ENCODE measurements at regions not wholly inside any gene's neighbourhood (a gene's known extent, or its start where the extent isn't known, plus 50 kb on each side); places are given as distances from the start of the nearest gene placed in this dataset.
"Not testable (repeated sequence)": the region's sequence is repeated elsewhere in the genome, so short reads cannot be mapped to it uniquely, and the experiment has no call there.

DNA sequence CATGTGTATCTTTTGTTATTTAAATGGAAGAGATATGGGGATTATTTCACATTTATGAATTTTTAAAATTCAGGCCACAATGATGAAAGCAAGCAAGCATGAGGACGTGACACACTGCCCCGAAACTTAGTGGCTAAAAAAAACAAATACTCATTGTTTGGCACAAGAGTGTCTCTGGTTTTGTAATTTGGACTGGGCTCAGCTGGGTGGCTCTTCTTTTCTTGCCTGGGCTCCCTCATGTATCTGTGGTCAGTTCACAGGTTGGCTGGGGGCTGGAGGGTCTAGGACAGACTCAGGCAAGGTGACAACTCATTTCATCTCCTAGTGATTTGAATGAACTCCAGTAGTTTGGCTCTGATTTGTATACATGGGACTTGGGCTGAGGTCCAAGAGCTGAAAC is 238.4 kb upstream of the PRKX start:
- Histone ChIP-seq H3K36me3 (ENCODE audit: control insufficient read depth, insufficient read depth, low read length) (no peaks in the 10 kb centered on the region), H3K4me3 (replicated peaks; ENCODE audit: low read depth, low read length) (no peak overlapping the region), H3K27me3 (replicated peaks; ENCODE audit: control insufficient read depth, insufficient read depth, low read length) (no peaks in the 10 kb centered on the region)
- TF ChIP-seq, protein P1, sequence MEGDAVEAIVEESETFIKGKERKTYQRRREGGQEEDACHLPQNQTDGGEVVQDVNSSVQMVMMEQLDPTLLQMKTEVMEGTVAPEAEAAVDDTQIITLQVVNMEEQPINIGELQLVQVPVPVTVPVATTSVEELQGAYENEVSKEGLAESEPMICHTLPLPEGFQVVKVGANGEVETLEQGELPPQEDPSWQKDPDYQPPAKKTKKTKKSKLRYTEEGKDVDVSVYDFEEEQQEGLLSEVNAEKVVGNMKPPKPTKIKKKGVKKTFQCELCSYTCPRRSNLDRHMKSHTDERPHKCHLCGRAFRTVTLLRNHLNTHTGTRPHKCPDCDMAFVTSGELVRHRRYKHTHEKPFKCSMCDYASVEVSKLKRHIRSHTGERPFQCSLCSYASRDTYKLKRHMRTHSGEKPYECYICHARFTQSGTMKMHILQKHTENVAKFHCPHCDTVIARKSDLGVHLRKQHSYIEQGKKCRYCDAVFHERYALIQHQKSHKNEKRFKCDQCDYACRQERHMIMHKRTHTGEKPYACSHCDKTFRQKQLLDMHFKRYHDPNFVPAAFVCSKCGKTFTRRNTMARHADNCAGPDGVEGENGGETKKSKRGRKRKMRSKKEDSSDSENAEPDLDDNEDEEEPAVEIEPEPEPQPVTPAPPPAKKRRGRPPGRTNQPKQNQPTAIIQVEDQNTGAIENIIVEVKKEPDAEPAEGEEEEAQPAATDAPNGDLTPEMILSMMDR (IDR thresholded peaks at IDR 0.05; ENCODE audit: insufficient read depth, low read length, poor library complexity, severe bottlenecking): no peak
- DNase-seq (ENCODE audit: extremely low read depth, insufficient read length): no peak

DNA sequence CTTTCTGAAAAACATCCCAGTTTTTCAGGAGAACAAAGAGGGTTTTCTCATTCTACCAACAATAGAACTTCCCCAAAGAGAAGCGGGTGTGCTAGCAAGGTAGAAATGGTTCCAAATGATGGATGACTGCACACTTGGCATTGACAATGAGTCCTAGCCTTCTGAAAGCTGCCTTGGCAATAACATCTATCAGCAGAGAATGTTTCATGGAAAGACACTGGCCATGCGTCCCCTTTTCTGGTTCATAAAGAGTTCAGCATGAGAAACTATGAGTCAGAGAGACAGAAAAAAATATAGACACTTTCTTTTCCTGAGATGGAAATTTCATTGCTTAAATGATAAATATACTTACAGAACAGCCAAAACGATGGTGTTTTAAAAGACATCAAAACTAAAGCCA is 236.9 kb upstream of the PRKX start:
- no peaks in the 10 kb centered on the region for H3K27me3 ChIP-seq (replicated peaks; ENCODE audit: control insufficient read depth, insufficient read depth, low read length)
- H3K36me3 ChIP-seq (ENCODE audit: control insufficient read depth, insufficient read depth, low read length): no peaks in the 10 kb centered on the region
- TF ChIP-seq, protein P1 (IDR thresholded peaks at IDR 0.05; ENCODE audit: insufficient read depth, low read length, poor library complexity, severe bottlenecking): no peak
- DNase-seq (ENCODE audit: extremely low read depth, insufficient read length): no peak
- no peak overlapping the region for H3K4me3 ChIP-seq (replicated peaks; ENCODE audit: low read depth, low read length)

DNA sequence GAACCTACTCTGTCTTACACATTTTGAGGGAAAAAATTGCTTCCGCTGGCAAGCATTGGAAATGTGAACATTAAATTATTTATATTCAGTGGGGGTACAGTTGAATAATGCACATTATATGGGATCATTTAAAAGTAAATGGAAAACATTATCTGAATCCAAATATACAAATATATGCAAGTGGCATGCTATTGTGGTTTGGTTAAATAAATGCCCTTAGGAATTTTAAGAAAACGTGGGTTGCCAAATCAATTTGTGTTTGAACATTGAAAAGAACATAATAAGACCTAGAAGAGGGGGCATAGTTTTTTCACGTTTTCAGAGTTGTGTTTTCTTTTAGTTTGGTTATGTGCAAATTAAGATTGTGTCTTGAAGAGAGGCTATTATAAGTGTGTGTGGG is 230.5 kb upstream of the PRKX start:
- TF ChIP-seq, protein P1 (IDR thresholded peaks at IDR 0.05; ENCODE audit: insufficient read depth, low read length, poor library complexity, severe bottlenecking): no peak
- H3K36me3 ChIP-seq (ENCODE audit: control insufficient read depth, insufficient read depth, low read length): no peaks in the 10 kb centered on the region
- H3K27me3 ChIP-seq (replicated peaks; ENCODE audit: control insufficient read depth, insufficient read depth, low read length): no peaks in the 10 kb centered on the region
- no peak for DNase-seq (ENCODE audit: extremely low read depth, insufficient read length)
- H3K4me3 ChIP-seq (replicated peaks; ENCODE audit: low read depth, low read length): no peak overlapping the region

DNA sequence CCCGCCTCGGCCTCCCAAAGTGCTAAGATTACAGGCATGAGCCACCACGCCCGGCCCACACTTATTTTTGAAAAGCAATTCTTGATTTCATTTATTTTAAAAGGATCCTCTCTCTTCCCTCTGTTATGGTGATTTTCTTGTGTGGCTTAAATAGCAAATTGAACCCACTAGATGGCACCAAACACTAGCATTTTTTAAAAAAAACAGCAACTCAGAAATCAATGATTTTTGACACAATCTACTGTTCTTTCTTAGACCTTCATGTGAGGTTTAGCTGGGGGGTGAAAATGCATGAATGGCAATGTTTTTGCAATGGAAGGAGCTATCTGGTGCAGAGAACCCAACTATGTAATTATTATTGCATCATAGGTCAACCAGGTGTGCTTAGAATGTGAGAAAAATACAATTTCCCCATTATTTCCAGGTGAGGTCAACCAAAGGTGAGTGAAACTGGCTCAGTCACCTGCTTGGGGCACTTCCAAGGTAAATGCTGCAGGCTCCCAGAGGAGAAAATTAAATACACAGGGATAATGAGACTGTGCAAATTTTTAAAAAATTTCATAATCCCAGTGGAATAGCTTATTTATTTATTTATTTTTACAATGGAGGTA is 226.7 kb upstream of the PRKX start:
- Histone ChIP-seq H3K4me3 (replicated peaks; ENCODE audit: low read depth, low read length) (no peak overlapping the region), H3K36me3 (ENCODE audit: control insufficient read depth, insufficient read depth, low read length) (no peaks in the 10 kb centered on the region), H3K27me3 (replicated peaks; ENCODE audit: control insufficient read depth, insufficient read depth, low read length) (no peaks in the 10 kb centered on the region)
- TF ChIP-seq, protein P1 (IDR thresholded peaks at IDR 0.05; ENCODE audit: insufficient read depth, low read length, poor library complexity, severe bottlenecking): peak; percentile 51
- no peak for DNase-seq (ENCODE audit: extremely low read depth, insufficient read length)

DNA sequence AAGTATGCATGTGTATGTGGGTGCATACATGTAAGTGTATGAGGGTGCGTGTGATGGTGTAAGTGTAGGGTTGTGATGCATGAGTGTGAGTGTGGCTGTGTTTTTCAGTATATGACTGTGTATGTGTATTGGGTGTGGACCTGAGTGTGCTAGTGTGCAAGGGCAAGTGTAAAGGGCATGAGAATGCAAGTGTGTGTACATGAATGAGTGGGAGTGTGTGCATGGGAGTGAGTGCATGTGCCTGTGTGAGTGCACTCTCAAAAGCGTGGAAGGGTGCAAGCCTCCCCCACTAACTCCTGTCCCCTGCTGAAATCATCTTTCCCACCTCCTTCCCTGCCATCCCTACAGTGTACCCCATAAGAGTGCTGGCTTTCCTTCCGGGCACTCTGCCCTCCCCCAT is 225.1 kb upstream of the PRKX start:
- Histone ChIP-seq H3K36me3 (ENCODE audit: control insufficient read depth, insufficient read depth, low read length) (no peaks in the 10 kb centered on the region), H3K4me3 (replicated peaks; ENCODE audit: low read depth, low read length) (no peak overlapping the region), H3K27me3 (replicated peaks; ENCODE audit: control insufficient read depth, insufficient read depth, low read length) (no peaks in the 10 kb centered on the region)
- no peak for DNase-seq (ENCODE audit: extremely low read depth, insufficient read length)
- TF ChIP-seq, protein P1 (IDR thresholded peaks at IDR 0.05; ENCODE audit: insufficient read depth, low read length, poor library complexity, severe bottlenecking): no peak

DNA sequence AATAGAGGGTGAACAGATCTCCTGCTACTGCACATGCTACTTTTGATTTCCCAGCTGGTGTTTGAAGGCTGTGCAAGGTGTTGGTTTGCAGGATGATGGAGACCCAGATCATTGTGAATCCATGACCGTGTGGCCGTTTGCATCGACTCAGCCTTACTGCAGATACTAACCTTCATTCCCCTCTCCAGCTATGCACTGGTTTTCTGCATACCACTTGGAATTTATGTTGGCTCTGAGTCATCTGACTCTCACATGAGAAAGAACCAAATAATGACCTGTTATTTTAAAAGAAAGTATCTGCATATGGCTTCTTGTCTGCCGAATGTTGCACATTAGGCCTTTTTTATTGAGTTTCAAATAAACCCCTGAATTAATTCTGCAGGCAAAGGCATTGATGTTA is 221.7 kb upstream of the PRKX start:
- not testable (repeated sequence) for H3K36me3 ChIP-seq (ENCODE audit: control insufficient read depth, insufficient read depth, low read length); H3K27me3 ChIP-seq (replicated peaks; ENCODE audit: control insufficient read depth, insufficient read depth, low read length); H3K4me3 ChIP-seq (replicated peaks; ENCODE audit: low read depth, low read length); DNase-seq (ENCODE audit: extremely low read depth, insufficient read length)

DNA sequence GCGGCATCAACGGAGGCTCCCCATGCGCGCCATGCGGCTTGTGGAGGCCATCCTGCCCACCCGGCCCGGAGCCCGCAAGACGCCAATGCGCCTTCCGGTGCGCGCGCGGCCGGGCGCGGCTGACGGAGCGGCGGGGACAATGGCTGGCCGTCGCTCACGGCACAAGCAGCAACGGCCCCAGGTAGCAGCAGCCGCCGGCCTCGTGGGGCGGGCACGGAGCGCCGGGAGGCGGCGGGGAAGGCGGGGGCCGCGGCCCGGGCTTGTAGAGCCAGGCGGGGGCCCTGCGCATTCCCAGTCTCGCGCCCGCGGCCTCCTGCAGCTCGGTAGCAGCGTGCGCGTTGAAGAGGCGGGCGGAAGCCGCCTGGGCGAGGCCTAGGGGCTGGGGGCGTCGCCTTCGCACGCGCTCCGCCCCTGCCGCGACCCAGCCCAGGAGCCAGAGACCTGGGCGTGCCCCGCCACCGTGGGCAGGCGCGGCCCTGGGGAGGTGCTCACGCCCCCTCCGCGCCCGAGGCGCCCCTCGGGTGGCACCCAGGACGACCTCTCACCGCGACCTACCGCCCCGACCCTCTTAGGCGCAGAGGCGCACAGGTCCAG is 207.1 kb upstream of the PRKX start:
- not testable (repeated sequence) for H3K4me3 ChIP-seq (replicated peaks; ENCODE audit: low read depth, low read length); H3K27me3 ChIP-seq (replicated peaks; ENCODE audit: control insufficient read depth, insufficient read depth, low read length); DNase-seq (ENCODE audit: extremely low read depth, insufficient read length); H3K36me3 ChIP-seq (ENCODE audit: control insufficient read depth, insufficient read depth, low read length)

DNA sequence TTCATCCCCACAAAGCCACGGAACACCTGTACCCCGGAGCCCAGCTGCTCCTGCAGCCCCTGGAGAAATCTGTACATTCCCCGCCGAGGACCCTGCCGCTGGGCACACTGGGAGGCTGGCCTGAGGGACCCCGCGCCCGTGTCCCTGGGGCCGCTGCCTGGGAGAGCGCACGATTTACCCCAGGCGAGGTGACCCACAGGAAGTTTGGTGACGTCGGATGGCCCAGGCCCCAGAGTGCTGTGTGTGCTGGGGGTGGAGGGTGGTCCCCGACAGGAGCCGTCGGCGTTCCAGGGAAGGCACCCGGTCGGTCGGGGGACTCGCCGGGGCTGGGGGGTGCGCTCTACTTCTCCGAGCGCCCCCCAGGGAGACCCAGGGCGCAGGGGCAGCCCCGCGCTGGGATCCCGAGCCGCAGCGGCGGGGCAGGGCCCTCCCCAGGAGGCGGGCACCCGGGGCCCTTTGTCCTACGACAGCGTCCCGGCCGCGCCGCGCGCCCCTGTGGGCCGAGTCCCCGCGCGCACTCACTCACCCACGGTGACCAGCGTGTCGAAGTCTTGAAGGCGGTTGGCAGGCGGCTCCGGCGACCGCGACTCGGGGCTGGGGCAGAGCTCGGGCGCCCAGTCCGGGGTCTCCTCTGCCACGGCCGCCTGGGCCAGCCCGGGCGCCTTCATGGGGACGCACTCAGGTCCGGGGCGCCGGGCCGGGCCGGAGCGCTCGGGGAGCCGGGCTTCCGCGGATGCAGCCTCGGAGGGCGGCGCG is 206.4 kb upstream of the PRKX start:
- H3K4me3 ChIP-seq (replicated peaks; ENCODE audit: low read depth, low read length); H3K27me3 ChIP-seq (replicated peaks; ENCODE audit: control insufficient read depth, insufficient read depth, low read length); H3K36me3 ChIP-seq (ENCODE audit: control insufficient read depth, insufficient read depth, low read length); DNase-seq (ENCODE audit: extremely low read depth, insufficient read length): not testable (repeated sequence)

DNA sequence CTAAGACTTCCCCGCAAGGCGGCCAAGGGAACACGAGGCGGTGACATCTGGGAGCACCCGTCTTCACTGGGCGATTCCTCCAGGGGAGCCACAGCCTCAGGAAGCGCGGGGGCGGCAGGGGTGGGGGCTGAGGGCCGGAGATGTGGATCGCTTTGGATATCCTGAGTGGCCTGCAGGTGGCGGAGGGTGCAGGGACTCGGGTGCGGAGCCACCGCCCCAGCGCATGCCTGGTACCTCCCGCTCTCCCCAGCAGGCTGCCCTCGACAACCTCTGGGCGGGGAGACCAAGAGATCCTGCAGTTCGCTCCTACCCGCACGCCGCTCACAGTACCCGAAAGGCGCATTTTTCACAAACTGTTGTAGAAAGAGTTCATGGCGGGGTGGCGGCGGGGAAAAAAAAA is 201.4 kb upstream of the PRKX start:
- DNase-seq (ENCODE audit: extremely low read depth, insufficient read length); H3K4me3 ChIP-seq (replicated peaks; ENCODE audit: low read depth, low read length); H3K27me3 ChIP-seq (replicated peaks; ENCODE audit: control insufficient read depth, insufficient read depth, low read length); H3K36me3 ChIP-seq (ENCODE audit: control insufficient read depth, insufficient read depth, low read length): not testable (repeated sequence)

Measured in GM06990 (cell line).